Psoas muscle (tissue), 7 donors: ENCODE measurements at regions not wholly inside any gene's neighbourhood (a gene's known extent, or its start where the extent isn't known, plus 50 kb on each side); places are given as distances from the start of the nearest gene placed in this dataset.

Experiments
- ATAC-seq, 4 donors: fragments of 200-7000 bp; cut with Tn5 transposase; one replicate each; pipeline ENCODE4 v1.9.1; 2020; ENCODE audit warnings: moderate library complexity in 3 of 4, mild to moderate bottlenecking in 2 of 4
- DNase-seq, 2 donors: peaks; one replicate each; pipeline ENCODE4 v3.0.0-alpha.2; 2020
- H3K27ac ChIP-seq: fragments of 200-600 bp; one replicate; pipeline ENCODE4 v1.8.0; 2022
- H3K27me3 ChIP-seq, 3 donors: fragments of 200-600 bp in 1 of 3; one replicate each; pipeline versions ENCODE4 v1.6.1 to v1.8.0; 2013 to 2022; ENCODE audit warnings: low read length in 2 of 3, mild to moderate bottlenecking in 2 of 3, moderate library complexity in 1 of 3; ENCODE audit not compliant: insufficient read depth in 3 of 3
- H3K36me3 ChIP-seq, 2 donors: fragments of 200-600 bp in 1 of 2; one replicate each; pipeline versions ENCODE4 v1.6.1 to v1.8.0; 2013 to 2022; ENCODE audit warnings: low read depth in 1 of 2, mild to moderate bottlenecking in 1 of 2, moderate library complexity in 1 of 2; ENCODE audit not compliant: insufficient read depth in 1 of 2
- H3K4me1 ChIP-seq: fragments of 200-600 bp; one replicate; pipeline ENCODE4 v1.8.0; 2022
- H3K4me3 ChIP-seq: fragments of 200-600 bp; one replicate; pipeline ENCODE4 v1.8.0; 2022; ENCODE audit warnings: mild to moderate bottlenecking
- H3K9me3 ChIP-seq: fragments of 200-600 bp; one replicate; pipeline ENCODE4 v1.8.0; 2022
- WGBS, 3 donors: extraction: QIAGEN DNeasy Blood & Tissue Kit; methylation state at CpG; one replicate each; pipeline versions ENCODE4 v1.1.6 to v1.1.7; 2013; 5-methylcytosine and 5-hydroxymethylcytosine counted together
- intact Hi-C, 2 donors: fragments of 100-400 bp; cut with DNase I; formaldehyde crosslinking; loops; one replicate each; pipeline versions ENCODE4 v1.11.0 to v1.14.2; 2022
- TF ChIP-seq, protein P1 (sequence below): fragments of 200-600 bp; IDR thresholded peaks from one replicate; pipeline ENCODE4 v1.8.0; 2022; ENCODE audit warnings: antibody characterized with exemption
- donor health status: healthy with polysubstance abuse.
- donor health status: DM: no; HTN: no; CAD: no; lungs with moderate emphysema.
- donor health status: Bipolar disorder and iron deficiency.
- donor health status: healthy.
- donor health status: DM: yes; HTN: yes; CAD: no.
- donor health status: DM: no; HTN: no; CAD: no.
- donor health status: DM: yes; HTN: yes; CAD: no.

DNA sequence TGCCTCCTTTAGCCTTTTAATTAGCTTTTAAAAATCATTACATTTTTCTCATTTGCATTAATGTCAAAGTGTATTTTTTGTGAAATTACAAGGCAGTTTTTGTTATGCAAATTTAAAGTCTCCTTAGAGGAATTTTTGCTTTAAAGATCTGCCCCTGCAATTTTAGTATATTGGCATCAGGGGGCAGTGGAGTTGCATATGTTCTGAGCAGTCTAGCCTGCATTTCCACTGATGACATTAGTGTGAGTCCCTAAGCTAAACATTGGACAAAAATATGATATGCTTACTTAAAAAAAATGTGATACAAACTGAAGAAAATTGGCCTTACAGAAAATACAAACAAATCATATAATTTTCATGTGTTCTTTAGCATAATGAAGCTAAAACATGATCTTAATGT lies 426.5 kb downstream of the SLC4A3 start:
- H3K9me3 ChIP-seq: no peaks in the 10 kb centered on the region
- no peaks in the 10 kb centered on the region for H3K27me3 ChIP-seq
- TF ChIP-seq, protein P1, sequence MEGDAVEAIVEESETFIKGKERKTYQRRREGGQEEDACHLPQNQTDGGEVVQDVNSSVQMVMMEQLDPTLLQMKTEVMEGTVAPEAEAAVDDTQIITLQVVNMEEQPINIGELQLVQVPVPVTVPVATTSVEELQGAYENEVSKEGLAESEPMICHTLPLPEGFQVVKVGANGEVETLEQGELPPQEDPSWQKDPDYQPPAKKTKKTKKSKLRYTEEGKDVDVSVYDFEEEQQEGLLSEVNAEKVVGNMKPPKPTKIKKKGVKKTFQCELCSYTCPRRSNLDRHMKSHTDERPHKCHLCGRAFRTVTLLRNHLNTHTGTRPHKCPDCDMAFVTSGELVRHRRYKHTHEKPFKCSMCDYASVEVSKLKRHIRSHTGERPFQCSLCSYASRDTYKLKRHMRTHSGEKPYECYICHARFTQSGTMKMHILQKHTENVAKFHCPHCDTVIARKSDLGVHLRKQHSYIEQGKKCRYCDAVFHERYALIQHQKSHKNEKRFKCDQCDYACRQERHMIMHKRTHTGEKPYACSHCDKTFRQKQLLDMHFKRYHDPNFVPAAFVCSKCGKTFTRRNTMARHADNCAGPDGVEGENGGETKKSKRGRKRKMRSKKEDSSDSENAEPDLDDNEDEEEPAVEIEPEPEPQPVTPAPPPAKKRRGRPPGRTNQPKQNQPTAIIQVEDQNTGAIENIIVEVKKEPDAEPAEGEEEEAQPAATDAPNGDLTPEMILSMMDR: no peak
- no peak overlapping the region for H3K27ac ChIP-seq
- no peaks in the 10 kb centered on the region for H3K36me3 ChIP-seq
- DNase-seq (no peak), ATAC-seq (no peak)
- no peaks in the 10 kb centered on the region for H3K4me1 ChIP-seq
- no peak overlapping the region for H3K4me3 ChIP-seq
- intact Hi-C loops: no loop called here

DNA sequence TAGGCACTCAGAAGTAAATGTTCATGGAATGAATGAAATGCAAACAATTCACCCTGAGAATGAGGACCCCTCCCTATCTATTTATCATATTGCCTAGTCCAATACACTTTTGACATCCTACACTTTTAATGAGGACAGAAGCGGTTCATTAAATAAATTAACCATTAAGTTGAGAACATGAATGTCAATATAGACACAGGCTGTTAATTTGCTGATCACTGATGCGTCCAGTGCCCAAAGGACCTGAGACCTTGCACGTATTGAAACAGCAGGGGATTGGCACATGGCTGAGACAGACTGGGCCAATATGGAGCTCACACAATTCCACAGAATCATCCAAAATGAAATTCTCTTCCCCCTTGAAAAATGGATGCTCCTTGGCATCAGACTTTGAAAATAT lies 430.0 kb downstream of the SLC4A3 start:
- H3K27ac ChIP-seq: no peak overlapping the region
- TF ChIP-seq, protein P1: no peak
- DNase-seq: no peak
- intact Hi-C loops: no loop called here
- no peaks in the 10 kb centered on the region for H3K9me3 ChIP-seq
- no peaks in the 10 kb centered on the region for H3K27me3 ChIP-seq
- no peak overlapping the region for H3K4me3 ChIP-seq
- no peaks in the 10 kb centered on the region for H3K4me1 ChIP-seq
- 79 to 83% (median 82%) methylated on average over 3 of the region's 3 CpGs for WGBS, 3 donors
- no peak for ATAC-seq
- no peaks in the 10 kb centered on the region for H3K36me3 ChIP-seq

DNA sequence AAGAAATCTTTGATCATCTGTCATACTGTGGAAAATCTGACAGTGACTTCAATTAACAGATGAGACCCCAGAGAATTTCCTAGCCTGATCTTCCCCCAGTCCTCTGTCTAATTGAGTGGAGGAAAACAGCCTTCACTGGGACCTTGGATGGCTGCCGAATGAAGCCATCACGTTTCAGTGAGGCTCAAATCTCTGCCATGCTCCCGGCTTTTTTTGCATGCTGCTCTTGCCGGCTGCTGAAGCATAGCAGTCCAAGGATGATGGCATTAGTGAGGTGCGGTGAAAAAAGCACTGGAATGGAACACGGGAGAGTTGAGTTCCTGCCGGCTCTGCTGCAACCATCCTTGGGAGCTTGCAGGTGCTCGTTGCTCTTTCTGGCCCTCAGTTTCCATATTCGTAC lies 430.5 kb downstream of the SLC4A3 start:
- no peak overlapping the region for H3K27ac ChIP-seq
- ATAC-seq: no peak
- TF ChIP-seq, protein P1: no peak

DNA sequence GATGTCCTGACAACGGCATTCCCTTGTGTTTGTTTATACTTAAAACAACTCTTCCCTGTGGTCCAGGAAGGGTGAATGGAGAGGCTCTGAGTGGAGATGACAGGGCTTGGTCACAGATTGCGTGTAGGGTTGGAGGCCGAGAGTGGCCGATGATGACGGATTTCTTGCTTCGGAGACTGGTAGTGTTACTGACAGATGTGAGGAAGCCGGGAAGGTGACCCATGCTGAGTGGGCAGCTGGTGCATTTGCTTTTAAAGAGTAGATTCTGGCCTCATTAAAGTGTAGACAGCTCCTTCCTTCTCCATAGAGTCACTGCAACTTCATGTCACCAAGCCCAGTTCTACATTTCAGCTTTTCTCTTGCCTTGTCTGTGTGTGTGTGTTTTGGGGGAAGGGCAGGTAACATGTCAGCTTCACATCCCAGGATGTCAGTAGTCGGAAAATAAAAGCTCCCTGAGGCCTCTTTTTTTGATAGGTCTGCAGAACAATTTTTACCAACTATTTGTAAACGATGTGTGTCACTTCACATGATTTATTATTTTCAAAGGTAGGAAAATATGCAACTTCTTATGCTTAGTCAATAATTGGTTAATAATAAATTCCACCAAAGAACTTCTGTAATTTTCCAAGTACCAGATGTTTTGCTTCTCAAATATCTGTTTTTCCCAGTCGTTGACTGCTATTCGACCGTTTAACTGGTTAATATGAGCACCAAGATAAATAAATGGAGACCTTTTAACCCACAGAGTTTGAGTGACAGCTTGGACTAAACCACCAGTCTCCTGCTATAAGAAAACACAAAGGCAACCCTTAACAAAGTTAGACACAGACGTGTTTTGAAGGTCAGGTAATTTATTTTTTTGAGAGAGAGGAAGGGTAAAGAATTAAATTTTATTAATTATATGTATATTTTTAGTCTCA lies 436.9 kb downstream of the SLC4A3 start:
- no peak for DNase-seq
- H3K4me3 ChIP-seq: no peak overlapping the region
- intact Hi-C loops: no loop called here
- H3K9me3 ChIP-seq: no peaks in the 10 kb centered on the region
- no peak for ATAC-seq
- TF ChIP-seq, protein P1: no peak
- no peaks in the 10 kb centered on the region for H3K27me3 ChIP-seq
- no peaks in the 10 kb centered on the region for H3K36me3 ChIP-seq
- no peak overlapping the region for H3K27ac ChIP-seq
- H3K4me1 ChIP-seq: no peaks in the 10 kb centered on the region
- WGBS, 3 donors: 51 to 58% (median 52%) methylated on average over 13 of the region's 13 CpGs

More for the DNA sequence above, 430.5 kb downstream of the SLC4A3 start:
- Histone ChIP-seq H3K4me1 (no peaks in the 10 kb centered on the region), H3K27me3 (no peaks in the 10 kb centered on the region), H3K36me3 (no peaks in the 10 kb centered on the region), H3K4me3 (no peak overlapping the region), H3K9me3 (no peaks in the 10 kb centered on the region)
- DNase-seq: no peak
- intact Hi-C loops: no loop called here
- WGBS, 3 donors: 44 to 56% (median 51%) methylated on average over 9 of the region's 9 CpGs

DNA sequence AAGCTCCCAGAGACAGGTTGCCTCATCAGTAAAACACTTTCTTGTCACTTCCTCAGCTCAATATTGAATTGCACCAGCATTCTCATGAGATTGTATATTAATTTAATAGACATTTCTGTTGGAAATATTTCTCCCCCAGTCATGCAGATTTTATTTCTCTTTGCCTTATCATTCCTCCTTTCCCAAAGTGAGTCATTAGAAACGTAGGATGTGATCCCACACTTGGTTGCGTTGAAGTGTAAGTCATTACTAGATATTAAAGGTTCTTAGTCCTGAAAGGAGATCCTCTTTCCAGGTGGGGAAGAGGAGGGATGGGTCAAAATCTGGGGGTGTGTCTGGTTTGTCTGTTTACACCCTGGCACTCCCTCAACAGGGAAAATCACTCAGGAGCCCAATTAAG lies 438.2 kb downstream of the SLC4A3 start:
- intact Hi-C loops: no loop called here
- Histone ChIP-seq H3K9me3 (no peaks in the 10 kb centered on the region), H3K36me3 (no peaks in the 10 kb centered on the region), H3K4me3 (no peak overlapping the region), H3K27ac (no peak overlapping the region), H3K4me1 (no peaks in the 10 kb centered on the region), H3K27me3 (no peaks in the 10 kb centered on the region)
- DNase-seq: no peak
- TF ChIP-seq, protein P1: no peak
- no peak for ATAC-seq
- WGBS, 3 donors: 84 to 91% (median 90%) methylated on average over 2 of the region's 2 CpGs
